ENCODE measurements at regions not wholly inside any gene's neighbourhood (a gene's known extent, or its start where the extent isn't known, plus 50 kb on each side); places are given as distances from the start of the nearest gene placed in this dataset.

GRCh38 chr2:142682528-142682927 is 194.9 kb upstream of the KYNU start:
- DNase-seq (ENCODE audit: low read depth), result peak; percentile 3
- H3K4me3 ChIP-seq (ENCODE audit: low read depth, low read length), result no peak overlapping the region
- no peak for TF ChIP-seq CTCF (IDR thresholded peaks at IDR 0.05; ENCODE audit: low read depth, low read length, missing control alignments)

- no peak for DNase-seq (ENCODE audit: low read depth)
- no peak overlapping the region for H3K4me3 ChIP-seq (ENCODE audit: low read depth, low read length)
- TF ChIP-seq CTCF (IDR thresholded peaks at IDR 0.05; ENCODE audit: low read depth, low read length, missing control alignments), result no peak
These were observed 195.5 kb upstream of the KYNU start for GRCh38 chr2:142681952-142682351.

DNA sequence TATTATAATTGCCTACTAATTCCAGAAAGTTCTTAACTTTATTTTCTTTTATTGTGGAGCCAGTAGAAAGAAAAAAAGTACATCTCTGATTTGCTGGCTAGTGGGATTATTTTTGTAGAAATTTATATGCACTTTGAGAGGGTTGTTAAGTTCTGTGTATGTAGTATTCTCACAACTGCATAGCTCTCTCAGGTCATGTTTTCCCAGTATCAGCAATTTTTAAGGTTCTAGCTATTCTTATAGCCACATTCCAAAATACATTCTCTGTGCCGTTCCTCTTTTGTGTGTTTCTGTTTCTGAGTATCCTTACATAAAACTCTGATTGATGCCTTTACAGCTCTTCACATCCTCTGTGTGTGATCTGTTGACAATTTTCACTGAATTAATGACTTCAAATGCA is 199.3 kb upstream of the KYNU start:
- no peak for DNase-seq (ENCODE audit: low read depth)
- TF ChIP-seq CTCF (IDR thresholded peaks at IDR 0.05; ENCODE audit: low read depth, low read length, missing control alignments), result no peak
- H3K4me3 ChIP-seq (ENCODE audit: low read depth, low read length), result no peak overlapping the region

- DNase-seq (ENCODE audit: low read depth), result no peak
- TF ChIP-seq CTCF (IDR thresholded peaks at IDR 0.05; ENCODE audit: low read depth, low read length, missing control alignments), result no peak
- H3K4me3 ChIP-seq (ENCODE audit: low read depth, low read length), result no peak overlapping the region
These were observed 202.1 kb upstream of the KYNU start for GRCh38 chr2:142675398-142675797.

GRCh38 chr2:142673836-142674235 is 203.6 kb upstream of the KYNU start:
- no peak for DNase-seq (ENCODE audit: low read depth)
- no peak for TF ChIP-seq CTCF (IDR thresholded peaks at IDR 0.05; ENCODE audit: low read depth, low read length, missing control alignments)
- H3K4me3 ChIP-seq (ENCODE audit: low read depth, low read length), result no peak overlapping the region

GRCh38 chr2:142672698-142673097 is 204.8 kb upstream of the KYNU start:
- TF ChIP-seq CTCF (IDR thresholded peaks at IDR 0.05; ENCODE audit: low read depth, low read length, missing control alignments), result no peak
- no peak overlapping the region for H3K4me3 ChIP-seq (ENCODE audit: low read depth, low read length)
- DNase-seq (ENCODE audit: low read depth), result no peak

DNA sequence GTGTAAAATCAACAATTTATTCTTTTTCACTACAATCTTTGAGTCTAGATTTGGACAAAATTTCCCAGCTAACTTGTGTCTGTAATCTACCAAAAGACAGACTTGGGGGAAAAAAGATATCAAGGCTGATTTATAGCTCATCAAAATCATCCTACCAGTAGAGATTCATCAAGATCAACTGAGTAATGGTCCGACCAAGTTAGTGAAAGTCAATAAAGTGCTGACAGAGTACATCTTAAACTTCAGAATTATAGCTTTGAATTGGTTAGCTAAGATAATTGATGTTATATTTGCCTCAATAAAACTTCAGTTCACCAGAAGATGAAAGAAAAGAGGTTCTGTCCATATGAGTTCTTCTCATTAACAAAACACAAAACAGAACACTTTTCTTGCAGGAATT is 207.1 kb upstream of the KYNU start:
- DNase-seq (ENCODE audit: low read depth), result no peak
- no peak for TF ChIP-seq CTCF (IDR thresholded peaks at IDR 0.05; ENCODE audit: low read depth, low read length, missing control alignments)
- H3K4me3 ChIP-seq (ENCODE audit: low read depth, low read length), result no peak overlapping the region

All from GM12864 (cell line).